GM19397 (cell line): ENCODE measurements at regions not wholly inside any gene's neighbourhood (a gene's known extent, or its start where the extent isn't known, plus 50 kb on each side); places are given as distances from the start of the nearest gene placed in this dataset.
"Not testable (repeated sequence)": the region's sequence is repeated elsewhere in the genome, so short reads cannot be mapped to it uniquely, and the experiment has no call there.

Source experiments
- ATAC-seq: cut with Tn5 transposase; IDR thresholded peaks from one replicate; pipeline ENCODE4 v1.9.1; 2021; ENCODE audit warnings: mild to moderate bottlenecking, moderate library complexity; ENCODE audit not compliant: unreplicated experiment

DNA sequence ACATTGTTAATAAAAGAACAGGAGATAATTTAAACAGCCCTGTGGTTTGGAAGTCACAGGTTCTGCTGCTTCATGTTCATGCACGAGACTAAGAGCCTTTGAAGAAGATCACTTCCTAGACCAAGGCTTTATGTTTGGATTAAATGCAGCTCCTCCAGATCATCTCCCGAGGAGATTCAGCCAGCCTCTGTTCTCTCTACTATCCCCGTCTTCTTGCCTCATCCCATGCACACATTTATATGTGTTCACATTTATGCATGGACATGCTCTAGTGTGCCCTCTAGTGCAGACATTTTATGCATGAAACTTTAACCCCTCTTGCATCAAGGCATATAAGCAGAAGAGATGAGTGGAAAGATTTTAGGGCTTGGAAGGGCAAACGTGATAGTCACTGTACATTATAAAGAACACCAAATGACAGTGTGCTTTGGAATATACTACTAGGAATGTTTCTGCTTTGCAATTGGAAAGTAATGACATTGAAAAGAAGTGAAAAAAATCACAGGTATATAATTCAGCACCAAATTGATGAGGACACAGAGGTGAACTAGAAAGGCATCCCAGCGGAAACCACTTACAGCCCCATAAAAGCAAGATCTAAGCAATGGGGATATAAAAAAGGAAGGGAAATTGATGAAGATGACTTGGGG lies 271.5 kb upstream of the PLGLB2 start:
- not testable (repeated sequence) for ATAC-seq

DNA sequence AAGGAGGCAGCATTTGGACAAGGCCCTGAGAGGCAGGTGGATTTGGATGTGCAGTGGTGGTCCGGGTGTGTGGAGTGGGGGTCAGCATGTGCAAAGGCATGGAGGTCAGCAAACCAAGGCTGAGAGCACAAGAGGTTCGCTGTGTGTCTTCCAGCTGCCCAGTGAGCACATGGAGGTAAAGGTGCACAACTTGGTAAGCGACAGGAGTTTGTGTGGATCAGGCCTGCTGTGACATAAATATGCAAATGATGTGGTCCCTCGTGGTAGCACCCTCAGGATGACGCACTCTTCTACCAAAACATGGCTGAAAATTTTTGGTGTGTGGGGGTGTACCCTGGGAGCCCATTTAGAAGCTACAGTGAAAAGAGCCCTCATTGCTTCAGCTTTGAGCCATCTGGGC lies 271.0 kb upstream of the PLGLB2 start:
- ATAC-seq, result not testable (repeated sequence)

DNA sequence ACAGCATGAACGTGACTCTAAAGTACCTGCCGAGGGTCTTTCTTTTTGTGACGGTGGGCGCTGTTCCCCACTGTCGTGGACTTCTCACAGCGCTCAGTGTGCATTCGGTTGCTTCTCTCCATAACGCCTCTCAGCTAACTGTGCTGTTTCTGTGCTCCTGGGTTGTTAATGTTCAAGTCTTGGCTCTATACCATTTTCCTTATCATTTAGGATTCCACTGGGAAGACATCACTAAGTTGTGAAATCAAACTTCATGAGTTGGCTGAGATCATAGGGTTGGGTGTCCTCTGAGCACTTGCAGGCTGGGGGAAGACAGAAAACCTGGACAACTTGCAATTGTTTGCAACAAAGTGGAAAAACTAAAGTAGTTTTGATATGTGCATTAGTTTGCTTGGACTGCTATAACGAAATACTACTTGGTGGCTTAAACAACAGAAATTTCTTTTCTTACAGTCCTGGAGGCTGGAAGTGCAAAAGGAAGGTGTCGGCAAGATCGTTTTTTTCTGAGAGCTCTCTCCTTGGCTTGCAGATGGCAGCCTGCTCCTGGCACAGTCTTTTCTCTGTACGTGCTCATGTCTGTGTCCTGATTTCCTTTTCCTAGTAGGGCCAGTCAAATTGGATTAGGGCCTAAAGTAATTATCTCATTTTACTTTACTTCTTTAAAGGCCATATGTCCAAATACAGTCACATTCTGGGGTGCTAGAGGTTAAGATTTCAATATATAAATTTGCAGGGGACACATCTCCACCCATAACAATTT lies 270.0 kb upstream of the PLGLB2 start:
- ATAC-seq, result not testable (repeated sequence)

DNA sequence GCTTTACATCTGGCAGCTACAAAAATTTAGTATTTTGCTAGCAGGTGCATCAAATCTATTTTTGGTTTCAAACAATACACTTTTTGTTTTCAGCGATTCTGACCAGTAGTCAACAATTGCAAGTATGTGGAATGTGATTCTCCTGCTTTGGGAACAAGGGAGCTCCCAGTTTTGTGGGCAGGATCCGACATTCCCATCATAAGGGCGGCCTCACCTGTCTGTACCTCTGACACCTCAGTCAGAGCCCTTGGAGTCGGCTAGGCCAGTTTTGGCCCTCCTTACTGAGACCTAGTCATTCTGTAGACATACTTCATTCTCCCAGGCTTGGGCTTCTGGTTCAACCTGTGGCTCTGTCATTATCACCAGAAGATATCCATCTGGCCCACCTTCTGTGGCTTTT lies 269.0 kb upstream of the PLGLB2 start:
- ATAC-seq, result not testable (repeated sequence)

DNA sequence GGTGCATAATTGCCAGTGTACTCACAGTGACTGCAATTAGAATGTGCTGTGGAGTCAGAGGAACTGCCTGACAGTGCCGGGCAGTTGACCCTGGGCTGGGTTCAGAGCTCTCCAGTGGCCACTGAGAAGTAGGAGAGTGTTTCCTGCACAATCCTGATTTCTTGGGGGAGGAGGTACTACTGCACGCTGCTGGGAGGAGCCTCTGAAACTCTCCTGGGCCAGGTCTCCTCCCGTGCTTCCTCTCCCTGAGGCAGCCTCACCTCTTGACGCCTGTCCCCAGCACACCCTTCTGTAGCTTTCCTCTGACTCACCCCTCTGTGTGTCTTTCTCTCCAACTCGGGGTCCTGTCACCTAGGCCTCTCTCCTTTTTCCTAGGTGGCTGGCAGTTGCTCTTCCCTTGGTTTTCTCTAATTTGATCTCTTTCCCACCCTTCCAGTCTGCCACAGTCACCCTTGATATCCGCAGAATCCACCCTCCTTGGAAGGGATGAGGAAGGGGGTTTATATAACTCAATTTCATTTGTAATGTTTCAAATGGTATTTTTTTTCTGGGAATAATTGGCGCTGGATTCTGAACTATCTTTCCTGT lies 264.7 kb upstream of the PLGLB2 start:
- ATAC-seq, result not testable (repeated sequence)

DNA sequence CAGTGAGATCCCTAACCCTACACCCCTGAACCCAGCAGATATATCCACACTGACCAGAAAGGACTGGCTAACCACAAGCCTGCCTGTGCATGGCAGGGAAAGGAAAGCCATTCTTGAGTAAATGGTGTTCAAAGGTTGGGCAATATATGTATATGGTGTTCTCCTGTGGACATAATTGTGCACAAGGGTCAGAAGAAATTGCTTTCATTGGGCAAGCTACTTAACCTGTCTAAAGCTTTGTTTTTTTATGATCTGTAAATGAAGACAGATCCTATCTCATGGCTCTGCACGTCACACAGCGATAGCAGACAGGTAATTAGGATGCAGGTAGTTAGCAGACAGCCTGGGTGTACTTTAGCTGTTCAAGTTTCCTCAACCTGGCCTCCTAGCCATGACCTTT lies 263.5 kb upstream of the PLGLB2 start:
- not testable (repeated sequence) for ATAC-seq

DNA sequence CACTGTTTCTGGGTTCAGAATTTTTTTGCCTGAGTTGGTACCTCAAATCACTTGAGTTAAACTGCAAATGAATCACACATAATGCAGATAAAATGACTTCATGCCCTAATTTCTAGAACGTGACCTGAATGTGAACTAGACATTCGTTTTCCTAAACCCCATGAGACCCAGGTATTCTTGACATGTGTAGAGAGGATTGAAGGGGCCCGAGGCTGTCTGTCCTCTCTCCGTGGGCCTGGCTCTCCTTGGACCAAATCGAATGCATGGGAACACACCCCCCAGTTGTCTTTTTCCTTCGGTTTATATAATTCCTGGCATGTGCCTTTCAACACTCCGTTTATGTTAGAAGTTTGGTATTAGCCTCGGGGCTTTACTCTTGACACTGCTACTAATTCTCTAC lies 262.4 kb upstream of the PLGLB2 start:
- not testable (repeated sequence) for ATAC-seq

DNA sequence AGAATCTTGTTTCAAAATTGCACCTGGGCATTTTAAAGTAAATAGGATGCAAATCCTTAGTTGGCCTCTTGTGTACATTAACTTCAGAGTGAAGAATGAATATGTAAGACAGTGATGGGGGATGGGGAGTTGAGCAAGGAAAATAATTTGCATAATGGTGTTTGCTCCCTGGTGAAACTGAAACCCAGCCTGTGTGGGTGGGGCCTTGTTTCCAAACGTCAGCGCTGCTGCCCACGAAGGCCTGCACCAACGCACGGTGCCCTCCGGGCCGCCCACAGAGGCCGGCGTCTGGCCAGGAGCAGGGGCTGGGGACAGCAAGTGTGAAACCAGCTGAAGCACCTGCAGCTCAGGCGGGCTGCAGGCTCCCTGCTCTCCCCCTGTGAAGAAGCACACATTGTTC lies 262.0 kb upstream of the PLGLB2 start:
- ATAC-seq, result peak; percentile 96

DNA sequence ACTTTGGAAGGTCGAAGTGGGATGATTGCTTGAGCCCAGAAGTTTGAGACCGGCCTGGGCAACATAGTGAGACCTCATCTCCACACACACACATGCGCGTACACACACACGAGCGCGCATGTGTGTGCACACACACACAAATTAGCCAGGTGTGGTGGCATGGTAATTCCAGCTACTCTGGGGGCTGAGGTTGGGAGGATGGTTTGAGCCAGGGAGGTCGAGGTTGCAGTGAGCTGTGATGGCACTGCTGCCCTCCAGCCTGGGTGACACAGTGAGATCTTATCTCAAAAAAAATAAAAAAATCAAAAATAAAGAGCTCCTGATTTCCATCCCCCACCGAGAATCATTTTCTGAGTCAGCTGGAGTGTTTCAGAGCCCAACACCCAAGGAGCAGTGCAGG lies 261.5 kb upstream of the PLGLB2 start:
- ATAC-seq, result not testable (repeated sequence)

DNA sequence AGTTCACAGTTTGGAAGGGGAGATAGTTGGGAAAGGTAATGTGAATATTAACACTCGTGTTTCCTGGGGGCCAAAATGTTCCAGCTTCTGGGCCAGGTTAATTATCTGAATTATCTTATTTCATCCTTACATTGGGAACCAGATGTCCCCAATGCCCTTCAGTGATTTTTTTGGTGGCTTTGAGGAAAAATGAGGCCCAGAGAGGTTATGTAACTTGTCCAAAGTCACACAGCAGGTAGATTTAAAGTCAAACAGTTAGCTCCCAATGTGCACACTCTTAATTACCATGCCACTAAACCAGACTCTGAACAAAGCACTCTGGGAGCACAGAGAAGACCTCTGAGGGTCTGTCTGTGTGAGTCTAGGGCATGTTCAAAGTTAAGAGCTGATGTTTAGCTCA lies 259.9 kb upstream of the PLGLB2 start:
- not testable (repeated sequence) for ATAC-seq

DNA sequence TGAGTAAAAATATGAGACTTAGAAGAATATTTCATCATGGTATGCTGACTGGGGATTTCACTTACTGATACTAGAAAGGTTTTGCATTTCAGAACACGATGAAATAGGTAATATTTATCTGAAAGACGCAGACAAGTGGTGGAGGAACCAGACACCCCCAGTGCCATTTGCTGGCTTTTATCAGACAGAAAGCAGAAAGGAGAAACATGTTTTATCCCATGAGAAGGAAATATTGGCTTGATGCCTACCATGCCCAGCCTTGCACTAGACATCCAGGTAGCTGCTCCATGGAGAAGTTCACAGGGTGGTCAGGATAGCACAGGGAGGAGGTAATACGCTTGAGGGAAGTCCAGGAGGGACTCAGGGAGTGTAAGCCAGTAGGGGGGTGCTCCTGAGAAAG lies 258.9 kb upstream of the PLGLB2 start:
- not testable (repeated sequence) for ATAC-seq

DNA sequence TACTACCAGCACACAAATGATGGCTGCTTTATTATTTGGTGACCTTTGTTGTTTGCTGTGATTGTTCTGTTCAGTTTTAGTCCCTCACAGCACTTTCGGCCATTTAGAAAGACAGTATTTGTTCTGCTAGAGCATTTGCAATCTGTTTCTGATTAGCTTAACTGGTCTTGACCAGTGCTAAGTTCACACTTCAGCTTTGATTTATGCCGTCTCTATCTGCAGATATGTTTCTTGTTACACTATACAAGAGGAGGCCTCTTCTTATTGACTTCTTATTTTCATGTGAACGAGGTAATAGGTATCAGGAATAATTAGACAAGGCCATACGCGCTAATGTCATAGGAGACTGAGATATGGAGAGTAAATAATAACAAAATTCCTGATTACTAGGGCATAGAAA lies 253.0 kb upstream of the PLGLB2 start:
- ATAC-seq, result not testable (repeated sequence)

DNA sequence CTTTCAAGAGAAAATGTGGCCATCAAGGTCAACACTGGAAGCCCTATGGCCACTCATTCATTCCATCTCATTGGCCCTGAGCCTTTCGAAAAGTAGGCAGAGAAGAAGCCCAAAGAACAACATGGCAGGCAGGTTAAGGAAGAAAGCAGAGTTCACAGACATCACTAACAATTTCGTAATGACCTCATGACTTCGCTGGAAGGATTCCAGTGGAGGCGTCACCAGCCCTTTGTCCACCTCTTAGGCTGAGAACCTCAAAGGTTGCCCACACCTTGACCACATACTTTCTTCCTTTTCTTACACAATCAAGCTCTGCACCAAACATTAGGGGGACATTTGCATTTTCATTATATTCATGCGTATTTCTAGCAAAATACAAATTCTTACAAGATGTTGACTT lies 252.4 kb upstream of the PLGLB2 start:
- ATAC-seq, result not testable (repeated sequence)

DNA sequence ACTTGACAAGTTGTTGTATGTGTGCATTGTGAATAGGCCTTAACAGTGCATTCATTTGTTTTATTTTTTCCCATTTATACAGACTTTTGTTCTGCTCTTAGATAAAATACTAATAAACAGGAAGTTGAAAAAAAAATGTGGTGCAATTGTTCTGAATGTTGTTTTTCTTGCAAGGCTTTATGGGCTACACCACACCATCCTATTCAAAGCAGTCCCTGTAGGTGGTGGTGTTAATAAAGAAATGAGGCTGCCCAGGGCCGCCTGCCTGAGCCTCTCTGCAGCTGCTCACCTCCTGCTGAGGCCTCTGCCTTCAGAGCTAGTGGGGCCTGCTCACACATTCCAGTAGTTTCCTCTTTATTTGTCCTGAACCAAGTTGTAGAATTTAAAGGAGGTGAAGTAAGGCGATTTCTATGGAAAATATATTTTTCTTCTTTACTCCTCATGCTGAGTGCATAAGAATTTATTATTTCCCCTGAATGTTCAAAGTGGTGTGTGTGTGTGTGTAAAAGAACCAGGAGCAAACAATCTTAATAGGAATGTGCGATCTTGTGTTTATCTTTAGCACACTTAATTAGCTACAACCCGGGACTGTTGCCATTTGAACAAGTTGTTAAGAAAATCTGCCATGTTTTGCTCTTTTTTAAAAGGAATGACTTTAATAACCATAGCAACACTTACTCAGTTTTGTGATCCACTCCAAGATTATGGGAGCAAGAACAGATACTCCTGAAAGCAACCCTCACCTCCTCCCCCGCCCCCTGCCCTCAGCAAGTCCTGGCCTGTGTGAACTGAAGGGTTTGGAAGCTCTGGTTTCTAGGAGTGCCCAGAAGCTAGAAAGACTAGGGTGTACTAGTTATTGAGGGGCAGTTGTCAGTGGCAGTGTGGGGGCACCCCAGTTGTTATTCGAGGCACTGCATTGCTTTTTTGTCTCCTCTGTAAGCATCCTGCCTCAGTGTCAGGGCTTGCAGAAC lies 251.6 kb upstream of the PLGLB2 start:
- ATAC-seq, result peak; percentile 85

DNA sequence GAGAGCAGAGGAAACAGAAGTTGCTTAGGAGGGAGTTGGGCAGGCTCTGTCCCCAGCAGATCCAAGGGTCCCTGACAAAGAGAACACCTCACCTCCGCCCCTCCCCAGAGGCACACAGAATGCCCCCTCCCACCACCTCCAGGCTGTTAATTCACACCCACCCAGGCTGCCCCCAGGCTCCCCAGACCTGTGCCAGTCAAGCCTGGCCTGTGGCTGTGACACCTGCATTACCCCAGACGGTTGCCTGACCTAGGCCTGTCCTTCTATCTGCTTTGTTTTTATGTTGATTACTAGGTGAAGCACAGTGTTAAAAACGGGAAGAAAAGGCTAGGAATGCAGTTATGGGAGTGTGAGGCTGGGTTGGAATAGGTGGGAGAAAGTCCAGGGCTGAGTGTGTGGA lies 250.8 kb upstream of the PLGLB2 start:
- not testable (repeated sequence) for ATAC-seq

DNA sequence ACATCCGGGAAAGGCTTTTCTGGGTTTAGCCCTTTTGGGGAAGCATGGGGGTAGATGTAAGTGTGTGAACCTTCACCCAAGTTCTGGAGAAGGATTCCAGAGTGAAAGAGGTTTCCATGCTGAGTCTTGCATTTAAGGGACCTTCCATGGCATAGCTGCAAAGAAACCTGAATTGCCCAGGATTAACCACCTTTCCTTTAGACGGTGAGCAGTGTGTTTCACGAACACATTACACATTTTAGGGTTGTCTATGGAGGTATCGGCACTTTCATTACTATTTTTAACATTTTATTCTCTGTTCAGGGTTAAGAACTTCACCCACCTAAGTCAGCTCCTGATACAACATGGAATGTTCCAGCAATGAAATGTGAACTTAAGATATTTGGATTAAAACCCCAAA lies 250.2 kb upstream of the PLGLB2 start:
- not testable (repeated sequence) for ATAC-seq

DNA sequence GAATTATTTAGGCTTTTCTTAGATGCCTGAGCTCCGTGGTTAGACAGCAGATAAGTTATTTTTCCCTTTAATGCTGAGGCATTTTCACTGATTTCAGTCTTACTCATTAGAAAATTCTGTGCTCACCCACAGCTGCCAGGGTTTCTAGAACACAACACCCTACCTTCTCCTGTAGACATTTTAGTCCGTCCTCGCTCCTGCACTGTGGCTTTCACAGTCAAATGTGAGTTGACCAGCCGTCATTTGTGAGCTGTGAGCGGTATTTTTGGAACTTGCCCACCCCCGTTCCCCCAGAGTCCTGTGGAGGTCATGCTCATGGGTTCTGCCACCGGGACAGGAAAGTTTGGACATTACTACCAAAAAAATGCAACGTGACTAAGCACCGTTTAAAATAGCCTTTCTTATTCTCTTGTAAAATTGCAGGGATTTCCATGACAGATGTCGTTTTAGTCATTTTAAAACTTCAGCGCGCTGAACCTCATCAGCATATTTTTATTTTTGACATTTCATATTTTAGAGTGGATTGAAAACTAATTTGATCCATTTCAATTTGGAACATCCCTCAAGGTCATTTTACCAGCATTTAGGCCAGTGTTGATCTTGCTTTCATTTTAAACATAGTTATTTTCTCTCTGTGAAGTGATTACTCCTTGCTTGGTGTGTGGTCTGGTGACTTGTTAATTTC lies 249.6 kb upstream of the PLGLB2 start:
- peak; percentile 69 for ATAC-seq

DNA sequence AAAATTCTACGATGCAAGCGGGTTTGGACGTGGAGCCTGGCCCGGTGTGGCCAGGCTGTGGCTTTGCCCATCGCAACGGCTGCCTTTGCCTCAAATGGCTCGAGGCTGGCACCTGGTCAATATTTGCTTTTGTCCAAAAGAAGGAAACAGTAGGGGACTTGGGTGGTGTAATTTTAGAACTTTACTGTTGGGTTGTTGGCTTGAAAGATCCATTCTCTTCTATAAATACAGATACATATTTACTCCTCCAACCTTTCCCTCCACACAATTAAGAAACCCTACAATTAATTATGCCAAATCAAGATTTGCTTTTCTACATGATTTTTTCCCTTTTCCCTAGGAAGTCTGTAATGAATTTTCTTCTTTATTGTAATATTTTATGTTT lies 249.0 kb upstream of the PLGLB2 start:
- not testable (repeated sequence) for ATAC-seq

DNA sequence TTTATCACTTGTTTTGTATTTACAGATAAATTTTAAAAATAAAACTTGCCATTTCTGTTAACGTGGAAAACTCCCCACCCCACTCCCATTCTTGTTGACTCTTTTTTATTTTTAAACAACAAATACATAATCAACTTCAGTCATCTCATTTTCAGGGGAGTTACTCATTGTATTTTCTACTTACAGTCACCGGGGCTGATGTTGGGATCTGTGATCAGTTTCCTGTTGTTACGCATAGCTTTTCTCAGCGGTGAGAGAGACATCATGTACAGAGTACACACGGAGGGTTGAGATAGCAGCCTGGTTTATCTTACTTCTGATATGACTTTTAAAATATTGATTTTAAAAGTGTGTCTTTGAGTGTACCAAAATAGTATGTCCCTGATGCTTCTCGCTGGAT lies 248.0 kb upstream of the PLGLB2 start:
- not testable (repeated sequence) for ATAC-seq

DNA sequence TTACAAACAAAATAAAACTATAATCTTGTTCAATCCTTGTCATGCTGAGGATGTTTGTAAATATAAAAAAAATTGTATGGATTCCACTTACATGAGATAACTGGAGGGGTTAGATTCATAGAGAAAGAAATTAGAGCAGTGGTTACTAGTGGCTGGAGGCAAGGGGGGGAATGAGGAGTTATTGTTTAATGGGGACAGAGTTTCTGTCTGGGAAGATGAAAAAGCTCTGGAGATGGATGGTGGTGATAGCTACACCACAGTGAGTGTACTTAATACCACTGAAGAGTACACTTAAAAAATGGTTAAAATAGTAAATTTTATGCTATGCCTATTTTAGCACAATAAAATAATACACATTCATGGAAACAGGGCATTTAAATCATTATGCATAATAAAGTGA lies 247.5 kb upstream of the PLGLB2 start:
- ATAC-seq, result not testable (repeated sequence)
